Mammary epithelial cell (primary cell): ENCODE measurements at regions not wholly inside any gene's neighbourhood (a gene's known extent, or its start where the extent isn't known, plus 50 kb on each side); places are given as distances from the start of the nearest gene placed in this dataset.

Source experiments
- EZH2 ChIP-seq: IDR thresholded peaks from 2 replicates; pipeline ENCODE4 v1.6.1; 2012; ENCODE audit warnings: low read length, inconsistent platforms, borderline replicate concordance
- TF ChIP-seq, protein P1 (sequence below), 2 donors: IDR thresholded peaks in 1 of 2; conservative IDR thresholded peaks in 1 of 2; 2 replicates each; pipeline ENCODE4 v1.5.1; 2011 to 2012; ENCODE audit warnings: inconsistent platforms in 2 of 2, low read length in 2 of 2, mild to moderate bottlenecking in 2 of 2, control low read depth in 1 of 2, low read depth in 1 of 2; ENCODE audit not compliant: insufficient read depth in 1 of 2; ENCODE audit errors: extremely low read depth in 1 of 2

DNA sequence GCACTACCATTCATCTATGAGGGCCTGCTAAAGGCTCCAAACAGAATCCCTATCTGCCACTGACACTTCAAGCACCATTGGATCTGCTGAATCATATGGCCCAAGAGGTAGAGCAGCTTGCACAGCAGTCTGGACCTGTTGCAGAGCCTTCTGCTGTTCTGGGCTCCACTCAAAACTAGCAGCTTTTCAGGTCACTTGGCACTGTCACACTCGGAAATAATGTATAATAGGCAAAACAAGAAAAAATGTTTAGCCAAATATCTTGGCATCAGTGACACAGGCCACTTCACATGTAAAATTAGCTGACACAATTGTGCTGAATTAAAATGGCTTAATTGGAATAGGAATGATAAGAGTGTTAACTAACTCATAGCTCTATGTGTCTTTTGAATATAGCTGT, 1182.9 kb upstream of the LRRTM3 start:
- TF ChIP-seq, protein P1, sequence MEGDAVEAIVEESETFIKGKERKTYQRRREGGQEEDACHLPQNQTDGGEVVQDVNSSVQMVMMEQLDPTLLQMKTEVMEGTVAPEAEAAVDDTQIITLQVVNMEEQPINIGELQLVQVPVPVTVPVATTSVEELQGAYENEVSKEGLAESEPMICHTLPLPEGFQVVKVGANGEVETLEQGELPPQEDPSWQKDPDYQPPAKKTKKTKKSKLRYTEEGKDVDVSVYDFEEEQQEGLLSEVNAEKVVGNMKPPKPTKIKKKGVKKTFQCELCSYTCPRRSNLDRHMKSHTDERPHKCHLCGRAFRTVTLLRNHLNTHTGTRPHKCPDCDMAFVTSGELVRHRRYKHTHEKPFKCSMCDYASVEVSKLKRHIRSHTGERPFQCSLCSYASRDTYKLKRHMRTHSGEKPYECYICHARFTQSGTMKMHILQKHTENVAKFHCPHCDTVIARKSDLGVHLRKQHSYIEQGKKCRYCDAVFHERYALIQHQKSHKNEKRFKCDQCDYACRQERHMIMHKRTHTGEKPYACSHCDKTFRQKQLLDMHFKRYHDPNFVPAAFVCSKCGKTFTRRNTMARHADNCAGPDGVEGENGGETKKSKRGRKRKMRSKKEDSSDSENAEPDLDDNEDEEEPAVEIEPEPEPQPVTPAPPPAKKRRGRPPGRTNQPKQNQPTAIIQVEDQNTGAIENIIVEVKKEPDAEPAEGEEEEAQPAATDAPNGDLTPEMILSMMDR (conservative IDR thresholded peaks at IDR 0.05 in 1 of 2, IDR thresholded peaks at IDR 0.05 in 1 of 2; ENCODE audit: extremely low read depth in 1 of 2, insufficient read depth in 1 of 2, low read depth in 1 of 2, low read length in 2 of 2) = no peak
- TF ChIP-seq EZH2 = no peak
